ENCODE measurements at regions not wholly inside any gene's neighbourhood (a gene's known extent, or its start where the extent isn't known, plus 50 kb on each side); places are given as distances from the start of the nearest gene placed in this dataset.

- TF ChIP-seq CTCF (IDR thresholded peaks at IDR 0.05) (no peak), EZH2phosphoT487 (IDR thresholded peaks at IDR 0.05) (no peak), EZH2 (IDR thresholded peaks at IDR 0.05) (no peak)
These were observed 389.7 kb downstream of the INHBA start for GRCh38 chr7:41313171-41313570.

Measured in neural progenitor cell (in vitro differentiated cells).